Suprapubic skin (tissue), 4 donors: ENCODE measurements at regions not wholly inside any gene's neighbourhood (a gene's known extent, or its start where the extent isn't known, plus 50 kb on each side); places are given as distances from the start of the nearest gene placed in this dataset.

ENCODE experiments used
- DNase-seq, 2 donors: peaks; one replicate each; pipeline ENCODE4 v3.0.0-alpha.2; 2019; ENCODE audit warnings: low spot score in 2 of 2
- H3K27ac ChIP-seq: fragments of 200-600 bp; sonication (generic); one replicate; pipeline ENCODE4 v1.5.1; 2019
- H3K27me3 ChIP-seq: fragments of 200-600 bp; sonication (generic); one replicate; pipeline ENCODE4 v1.5.1; 2019
- H3K36me3 ChIP-seq: fragments of 200-600 bp; sonication (generic); one replicate; pipeline ENCODE4 v1.5.1; 2019
- H3K4me1 ChIP-seq: fragments of 200-600 bp; sonication (generic); one replicate; pipeline ENCODE4 v1.5.1; 2019
- H3K4me3 ChIP-seq: fragments of 200-600 bp; sonication (generic); one replicate; pipeline ENCODE4 v1.5.1; 2019; ENCODE audit warnings: mild to moderate bottlenecking
- H3K9me3 ChIP-seq: fragments of 200-600 bp; sonication (generic); one replicate; pipeline ENCODE4 v1.5.1; 2019
- EP300 ChIP-seq: sonication (generic); formaldehyde crosslinking; IDR thresholded peaks from one replicate; pipeline ENCODE4 v1.6.1; 2017; ENCODE audit warnings: antibody characterized with exemption
- POLR2A ChIP-seq, 2 donors: fragments of 450-650 bp; IDR thresholded peaks; one replicate each; pipeline ENCODE4 v1.6.1; 2017; ENCODE audit warnings: antibody characterized with exemption in 2 of 2, mild to moderate bottlenecking in 2 of 2, moderate library complexity in 2 of 2
- POLR2AphosphoS5 ChIP-seq, 3 donors: sonication (generic); formaldehyde crosslinking; IDR thresholded peaks; one replicate each; pipeline ENCODE4 v1.6.1; 2017; ENCODE audit warnings: antibody characterized with exemption in 3 of 3
- WGBS: methylation state at CpG from one replicate; pipeline ENCODE4 v1.1.5; 2018; 5-methylcytosine and 5-hydroxymethylcytosine counted together
- TF ChIP-seq, protein P1 (sequence below), 2 donors: fragments of 200-600 bp in 1 of 2; fragments of 450-650 bp in 1 of 2; sonication (generic) in 1 of 2; IDR thresholded peaks; one replicate each; pipeline ENCODE4 v1.5.1; 2016 to 2019; ENCODE audit warnings: antibody characterized with exemption in 2 of 2, mild to moderate bottlenecking in 1 of 2, moderate library complexity in 1 of 2

DNA sequence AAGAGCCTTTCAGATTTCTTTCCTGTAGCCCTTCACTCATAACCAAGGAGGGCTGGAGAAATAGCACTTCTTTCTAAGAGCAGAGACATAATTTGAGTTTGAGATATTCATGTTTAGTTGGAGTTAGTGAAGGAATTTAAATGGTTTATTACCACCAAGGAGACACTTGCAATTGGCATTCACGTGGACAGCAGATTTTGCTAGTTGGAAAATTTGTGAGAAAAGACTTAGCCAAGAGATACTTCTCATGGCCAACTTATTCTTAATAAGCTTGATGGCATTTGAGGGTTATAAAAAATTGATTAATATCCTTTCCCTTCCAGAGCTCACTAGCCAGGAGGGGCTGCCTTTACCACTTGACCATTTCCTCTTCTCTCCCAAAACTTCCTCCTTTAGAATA, 518.7 kb downstream of the TNS1 start:
- Histone ChIP-seq H3K36me3 (no peaks in the 10 kb centered on the region), H3K9me3 (no peaks in the 10 kb centered on the region), H3K4me1 (peaks cover 3% of the 10 kb centered on the region), H3K27me3 (no peaks in the 10 kb centered on the region), H3K27ac (peak overlapping the region; percentile 13), H3K4me3 (no peak overlapping the region)
- WGBS: 75% methylated on average over 1 of the region's 1 CpG
- DNase-seq: no peak
- TF ChIP-seq POLR2AphosphoS5 (IDR thresholded peaks at IDR 0.05): no peak
- TF ChIP-seq EP300: no peak
- no peak for TF ChIP-seq POLR2A (IDR thresholded peaks at IDR 0.05)
- TF ChIP-seq, protein P1, sequence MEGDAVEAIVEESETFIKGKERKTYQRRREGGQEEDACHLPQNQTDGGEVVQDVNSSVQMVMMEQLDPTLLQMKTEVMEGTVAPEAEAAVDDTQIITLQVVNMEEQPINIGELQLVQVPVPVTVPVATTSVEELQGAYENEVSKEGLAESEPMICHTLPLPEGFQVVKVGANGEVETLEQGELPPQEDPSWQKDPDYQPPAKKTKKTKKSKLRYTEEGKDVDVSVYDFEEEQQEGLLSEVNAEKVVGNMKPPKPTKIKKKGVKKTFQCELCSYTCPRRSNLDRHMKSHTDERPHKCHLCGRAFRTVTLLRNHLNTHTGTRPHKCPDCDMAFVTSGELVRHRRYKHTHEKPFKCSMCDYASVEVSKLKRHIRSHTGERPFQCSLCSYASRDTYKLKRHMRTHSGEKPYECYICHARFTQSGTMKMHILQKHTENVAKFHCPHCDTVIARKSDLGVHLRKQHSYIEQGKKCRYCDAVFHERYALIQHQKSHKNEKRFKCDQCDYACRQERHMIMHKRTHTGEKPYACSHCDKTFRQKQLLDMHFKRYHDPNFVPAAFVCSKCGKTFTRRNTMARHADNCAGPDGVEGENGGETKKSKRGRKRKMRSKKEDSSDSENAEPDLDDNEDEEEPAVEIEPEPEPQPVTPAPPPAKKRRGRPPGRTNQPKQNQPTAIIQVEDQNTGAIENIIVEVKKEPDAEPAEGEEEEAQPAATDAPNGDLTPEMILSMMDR (IDR thresholded peaks at IDR 0.05): no peak

DNA sequence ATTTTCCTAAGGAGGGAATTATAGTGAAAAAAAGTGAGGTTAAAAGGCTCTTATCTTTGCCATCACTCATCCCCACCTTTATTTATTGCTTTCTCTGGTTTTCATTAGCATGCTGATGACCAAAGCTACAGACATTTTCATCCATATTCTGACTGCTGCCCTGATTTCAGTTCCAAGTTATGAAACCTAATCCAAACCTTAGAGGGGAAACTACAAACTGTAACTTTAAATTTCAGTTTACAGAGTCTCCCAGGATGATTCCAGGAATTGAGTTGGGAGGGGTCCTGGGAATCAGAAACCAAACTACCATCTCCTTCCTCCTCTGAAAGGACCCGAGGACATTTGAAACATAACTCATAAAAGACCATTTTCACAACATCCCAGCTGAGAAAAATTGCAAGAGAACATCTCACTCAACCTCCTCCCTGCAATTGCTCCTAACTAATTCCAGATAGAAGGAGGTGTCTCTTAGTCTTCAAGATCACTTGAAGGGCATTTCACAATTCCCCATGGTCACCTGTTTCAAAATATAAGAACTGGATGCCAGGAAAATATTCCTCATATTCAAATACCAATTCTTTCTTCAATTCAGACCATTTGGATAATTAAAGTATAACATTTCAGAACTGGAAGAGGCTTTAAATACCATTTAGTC, 520.6 kb downstream of the TNS1 start:
- no peaks in the 10 kb centered on the region for H3K9me3 ChIP-seq
- H3K36me3 ChIP-seq: no peaks in the 10 kb centered on the region
- H3K27me3 ChIP-seq: no peaks in the 10 kb centered on the region
- H3K27ac ChIP-seq: peak overlapping the region; percentile 39
- H3K4me1 ChIP-seq: peaks cover 3% of the 10 kb centered on the region
- H3K4me3 ChIP-seq: no peak overlapping the region
- DNase-seq: no peak
- 57% methylated on average over 1 of the region's 1 CpG for WGBS
- TF ChIP-seq POLR2AphosphoS5 (IDR thresholded peaks at IDR 0.05) (peak in 2 of 3 donors; percentile 58 to 81), POLR2A (IDR thresholded peaks at IDR 0.05) (no peak)
- TF ChIP-seq, protein P1 (IDR thresholded peaks at IDR 0.05): no peak

DNA sequence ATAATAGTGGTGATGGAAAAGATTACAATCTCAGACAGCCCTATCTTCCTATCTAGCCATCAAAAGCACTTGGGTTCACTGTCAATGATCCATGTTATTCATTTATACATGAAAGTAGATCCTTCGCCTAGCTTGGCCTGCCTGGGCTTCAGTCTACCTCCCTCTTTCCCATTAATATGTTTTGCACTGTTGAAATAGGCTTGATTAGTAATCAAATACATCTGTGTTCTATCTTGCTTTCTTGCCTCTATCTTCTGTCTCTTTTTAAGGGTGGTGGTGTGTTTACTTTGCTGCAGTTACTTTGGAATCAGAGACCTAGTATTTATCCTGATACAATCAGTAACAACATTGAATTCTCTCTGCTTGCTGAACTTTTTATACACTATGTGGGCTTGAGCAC, 521.2 kb downstream of the TNS1 start:
- Histone ChIP-seq H3K4me1 (peaks cover 3% of the 10 kb centered on the region), H3K4me3 (no peak overlapping the region), H3K36me3 (no peaks in the 10 kb centered on the region), H3K27ac (peak overlapping the region; percentile 39), H3K27me3 (no peaks in the 10 kb centered on the region), H3K9me3 (no peaks in the 10 kb centered on the region)
- WGBS: 73% methylated on average over 1 of the region's 1 CpG
- no peak for DNase-seq
- TF ChIP-seq POLR2A (IDR thresholded peaks at IDR 0.05) (no peak), POLR2AphosphoS5 (IDR thresholded peaks at IDR 0.05) (no peak), EP300 (no peak)
- TF ChIP-seq, protein P1 (IDR thresholded peaks at IDR 0.05): no peak

DNA sequence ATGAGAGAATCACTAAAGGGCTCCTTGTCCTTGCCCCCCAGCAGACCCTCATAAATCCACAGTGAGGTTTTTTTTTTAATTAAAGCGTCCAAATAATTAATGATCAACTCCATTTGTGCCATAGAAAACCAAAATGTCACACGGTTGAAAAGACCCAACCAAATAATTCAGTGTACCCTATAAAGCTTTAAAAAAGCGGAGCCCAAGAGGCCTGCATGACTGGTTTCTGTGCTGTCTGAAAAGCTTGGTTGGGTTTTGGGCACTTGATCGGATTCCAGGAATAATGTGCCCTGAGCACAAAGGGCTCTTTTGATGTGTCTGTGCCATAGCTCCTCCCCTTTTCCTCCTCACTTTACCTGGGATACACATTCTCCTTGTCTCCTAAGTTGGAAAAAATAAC, 523.2 kb downstream of the TNS1 start:
- no peak for DNase-seq
- TF ChIP-seq POLR2AphosphoS5 (IDR thresholded peaks at IDR 0.05): no peak
- Histone ChIP-seq H3K4me3 (no peak overlapping the region), H3K27ac (no peak overlapping the region), H3K36me3 (no peaks in the 10 kb centered on the region), H3K4me1 (peaks cover 3% of the 10 kb centered on the region), H3K9me3 (no peaks in the 10 kb centered on the region), H3K27me3 (no peaks in the 10 kb centered on the region)
- 65% methylated on average over 4 of the region's 4 CpGs for WGBS

DNA sequence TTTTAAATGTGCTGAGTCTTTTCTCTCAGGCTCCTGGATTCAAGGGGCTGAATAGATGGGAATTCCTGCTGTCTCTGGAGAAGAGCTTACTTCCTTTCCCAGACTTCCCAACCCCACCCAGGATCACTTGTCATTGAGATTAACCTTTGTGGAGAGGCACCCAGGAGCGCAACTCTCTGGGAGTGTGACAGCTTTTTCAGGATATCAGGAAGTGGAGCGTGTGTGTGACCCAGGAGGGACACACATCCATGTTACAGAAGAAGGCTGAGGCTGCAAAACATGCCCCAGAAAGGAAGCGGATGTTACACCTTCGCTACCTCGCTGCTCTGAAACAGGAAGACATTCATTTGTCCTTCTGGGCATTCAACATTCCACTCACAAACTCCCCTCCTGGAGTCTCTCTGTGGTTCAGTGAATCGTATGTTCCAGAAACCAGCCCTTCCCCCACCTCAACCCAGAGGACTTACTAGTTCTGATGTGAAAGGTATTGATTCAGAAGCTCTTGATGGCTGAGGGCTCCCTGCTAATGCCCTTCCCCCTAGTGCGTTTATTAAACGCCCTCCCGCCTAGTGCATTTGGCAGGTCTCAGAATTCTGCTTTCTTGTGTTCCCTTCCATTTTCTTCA, 523.9 kb downstream of the TNS1 start:
- Histone ChIP-seq H3K9me3 (no peaks in the 10 kb centered on the region), H3K27me3 (no peaks in the 10 kb centered on the region), H3K4me3 (no peak overlapping the region), H3K27ac (no peak overlapping the region), H3K4me1 (peaks cover 3% of the 10 kb centered on the region), H3K36me3 (no peaks in the 10 kb centered on the region)
- DNase-seq: no peak
- 81% methylated on average over 9 of the region's 9 CpGs for WGBS
- TF ChIP-seq POLR2A (IDR thresholded peaks at IDR 0.05) (no peak), EP300 (no peak)
- TF ChIP-seq, protein P1 (IDR thresholded peaks at IDR 0.05): no peak

DNA sequence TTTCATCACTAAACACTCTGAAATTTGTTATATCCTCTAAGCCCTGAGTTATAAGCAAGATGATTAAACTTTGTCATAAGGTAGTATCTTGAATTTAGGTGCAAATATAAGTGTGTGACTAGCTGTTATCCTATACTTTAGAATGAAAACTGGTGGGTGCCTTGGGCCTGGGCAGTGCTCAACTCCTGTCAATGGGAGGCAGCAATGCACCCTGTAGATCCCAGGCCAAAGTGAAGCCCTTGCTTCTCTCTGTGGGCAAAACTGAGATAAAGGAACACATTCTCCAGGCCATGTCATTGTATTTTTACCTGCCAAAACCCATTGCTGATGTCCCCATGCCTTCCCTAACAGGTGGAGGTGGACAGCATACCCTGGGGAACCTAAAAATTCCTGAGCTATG, 525.2 kb downstream of the TNS1 start:
- Histone ChIP-seq H3K4me1 (peaks cover 3% of the 10 kb centered on the region), H3K9me3 (no peaks in the 10 kb centered on the region), H3K36me3 (no peaks in the 10 kb centered on the region), H3K4me3 (no peak overlapping the region), H3K27ac (no peak overlapping the region), H3K27me3 (no peaks in the 10 kb centered on the region)
- no peak for DNase-seq
- TF ChIP-seq POLR2A (IDR thresholded peaks at IDR 0.05): no peak
- TF ChIP-seq POLR2AphosphoS5 (IDR thresholded peaks at IDR 0.05): no peak
- TF ChIP-seq, protein P1 (IDR thresholded peaks at IDR 0.05): no peak
- no peak for TF ChIP-seq EP300
